ENCODE measurements at regions not wholly inside any gene's neighbourhood (a gene's known extent, or its start where the extent isn't known, plus 50 kb on each side); places are given as distances from the start of the nearest gene placed in this dataset.
"Not testable (repeated sequence)": the region's sequence is repeated elsewhere in the genome, so short reads cannot be mapped to it uniquely, and the experiment has no call there.

DNA sequence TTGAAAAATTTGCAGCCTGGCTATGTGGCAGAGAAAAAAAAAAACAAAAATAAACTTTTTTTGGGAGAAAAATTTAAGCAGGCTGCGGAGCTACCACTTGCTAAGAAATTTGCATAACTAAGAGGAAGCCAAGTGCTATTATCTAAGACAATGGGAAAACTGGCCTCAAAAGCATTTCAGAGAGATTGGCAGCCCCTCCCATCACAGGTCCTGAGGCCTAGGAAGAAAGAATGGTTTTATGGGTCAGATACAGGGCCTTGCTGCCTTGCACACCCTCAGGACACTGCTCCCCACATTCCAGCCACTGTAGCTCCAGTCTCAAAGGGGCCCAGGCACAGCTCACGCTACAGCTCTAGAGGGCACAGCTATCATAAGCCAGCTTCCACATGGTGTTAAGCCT is 777.9 kb downstream of the TENT5A start:
- DNase-seq: no peak

GRCh38 chr6:80969439-80969838 is 783.0 kb downstream of the TENT5A start:
- DNase-seq: no peak

DNA sequence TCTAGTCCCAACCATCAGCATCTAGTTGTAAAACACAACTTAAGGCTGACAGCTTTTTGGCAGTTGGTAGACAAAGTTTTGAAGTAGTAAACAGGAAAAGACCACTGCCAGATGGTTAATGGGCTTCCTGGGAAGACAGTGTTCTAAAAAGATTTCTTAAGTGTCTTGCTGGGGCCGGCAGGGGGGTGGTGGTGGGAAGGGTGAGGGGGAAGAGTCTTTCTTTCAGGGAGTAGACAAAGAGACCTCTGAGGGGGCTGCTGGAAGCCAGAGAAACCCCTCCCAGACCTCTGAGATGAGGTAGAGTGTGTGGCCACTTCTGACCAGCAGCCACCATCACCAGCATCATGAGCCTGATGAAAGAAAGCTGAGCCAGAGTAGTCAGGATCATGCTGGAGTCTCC is 784.9 kb downstream of the TENT5A start:
- no peak for DNase-seq

DNA sequence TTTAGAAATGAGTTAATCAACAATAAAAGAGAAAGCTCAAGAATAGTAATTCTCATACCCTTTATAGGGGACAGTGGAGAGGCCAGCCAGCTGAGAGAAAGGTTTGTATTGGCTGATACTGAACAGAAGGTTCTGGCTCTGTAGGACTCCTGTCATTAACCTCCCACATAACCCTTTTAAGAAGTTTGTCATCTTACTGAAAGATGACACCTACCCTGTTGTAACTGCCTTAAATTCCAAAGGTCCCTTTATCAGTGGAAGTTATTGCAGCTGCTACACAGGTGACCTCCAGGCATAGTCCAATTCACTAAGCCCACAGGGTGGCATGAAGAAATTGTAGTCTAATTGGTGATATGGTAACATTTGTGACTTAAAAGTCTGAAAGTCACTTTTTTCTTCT is 790.1 kb downstream of the TENT5A start:
- no peak for DNase-seq

- no peak for DNase-seq
Measured at GRCh38 chr6:80961166-80961565, 791.3 kb downstream of the TENT5A start.

GRCh38 chr6:80959034-80959433 is 793.4 kb downstream of the TENT5A start:
- no peak for DNase-seq

DNA sequence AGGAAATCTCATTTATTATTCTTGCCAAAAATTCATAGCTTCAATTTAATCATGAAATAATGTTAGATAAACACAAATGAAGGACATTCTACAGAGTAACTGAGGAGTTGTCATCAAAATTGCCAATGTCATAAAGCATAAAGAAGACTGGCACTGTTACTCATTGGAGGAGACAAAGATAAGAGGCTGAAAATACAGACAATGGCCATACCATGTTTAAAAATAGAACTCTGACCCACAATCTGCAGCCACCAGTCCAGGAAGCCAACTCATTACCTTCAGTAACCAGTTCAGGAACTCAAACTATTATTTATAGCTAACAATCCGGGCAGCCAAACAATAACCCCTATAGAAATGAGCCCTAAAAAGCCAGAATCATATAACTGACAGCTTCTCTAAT is 795.6 kb downstream of the TENT5A start:
- DNase-seq: no peak

DNA sequence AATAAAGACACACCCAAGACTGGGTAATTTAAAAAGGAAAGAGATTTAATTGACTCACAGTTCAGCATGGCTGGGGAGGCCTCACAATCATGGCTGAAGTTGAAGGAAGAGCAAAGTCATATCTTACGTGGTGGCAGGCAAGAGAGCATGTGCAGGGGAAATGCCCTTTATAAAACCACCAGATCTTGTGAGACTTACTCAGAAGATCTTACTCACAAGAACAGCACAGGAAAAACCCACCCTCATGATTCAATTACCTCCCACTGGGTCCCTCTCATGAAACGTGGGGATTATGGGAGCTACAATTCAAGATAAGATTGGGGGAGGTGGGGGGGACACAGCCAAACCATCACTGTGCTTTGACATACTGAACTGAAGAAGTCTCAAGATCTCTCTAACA is 800.0 kb downstream of the TENT5A start:
- DNase-seq: not testable (repeated sequence)

DNA sequence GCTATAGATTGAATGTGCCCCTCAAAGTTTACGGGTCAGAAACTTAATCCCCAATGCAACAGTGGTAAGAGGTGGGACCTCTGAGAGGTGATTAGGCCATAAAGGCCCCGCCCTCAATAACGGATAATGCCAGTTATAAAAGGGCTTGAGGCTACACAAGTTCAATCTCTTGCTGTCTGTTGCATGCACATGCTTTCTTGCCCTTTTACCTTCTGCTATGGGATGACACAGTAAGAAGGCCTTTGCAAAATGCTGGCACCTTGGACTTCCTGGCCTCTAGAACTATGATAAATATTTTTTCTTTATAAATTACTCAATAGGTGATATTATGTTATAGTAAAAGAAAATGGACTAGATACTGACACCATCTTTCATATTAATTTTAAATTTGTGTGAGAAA is 806.1 kb downstream of the TENT5A start:
- DNase-seq: no peak

DNA sequence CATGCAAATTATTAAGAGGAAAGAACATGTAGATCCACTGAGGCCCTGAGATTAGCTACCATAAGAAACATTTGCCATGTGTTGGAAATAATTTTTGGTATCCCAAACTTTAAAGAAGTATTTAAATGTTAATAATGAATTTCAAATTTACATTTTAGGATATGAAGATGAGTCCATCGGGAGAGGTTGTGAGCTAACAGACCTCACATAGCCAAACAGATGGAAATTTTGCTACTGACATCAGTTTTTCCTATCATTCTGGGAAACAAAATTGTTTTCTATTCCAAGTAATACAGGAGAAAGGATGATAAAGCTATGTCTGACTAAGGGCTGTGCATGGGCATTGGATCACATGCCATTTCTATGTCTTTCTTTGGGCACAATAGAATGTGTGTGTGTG is 809.6 kb downstream of the TENT5A start:
- DNase-seq: no peak

DNA sequence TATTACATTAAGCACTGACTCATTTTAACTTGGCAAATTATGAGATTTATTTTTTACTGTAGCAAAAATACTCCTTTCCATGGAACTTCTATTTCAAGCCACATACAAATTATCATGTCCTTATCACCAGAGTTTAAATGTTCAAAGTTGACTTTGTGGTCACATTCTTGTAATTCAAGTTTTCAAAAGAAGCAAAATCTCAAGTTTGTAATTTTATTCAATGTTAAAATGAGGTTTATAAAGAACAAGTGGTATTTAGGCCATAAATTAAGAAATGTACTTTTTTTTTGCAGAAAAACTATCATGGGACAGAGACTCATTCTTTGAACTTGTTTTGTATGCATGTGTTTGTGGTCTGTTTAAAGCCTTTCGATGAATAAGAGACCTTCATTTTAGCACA is 811.5 kb downstream of the TENT5A start:
- no peak for DNase-seq

- no peak for DNase-seq
Measured at GRCh38 chr6:80940571-80940970, 811.9 kb downstream of the TENT5A start.

DNA sequence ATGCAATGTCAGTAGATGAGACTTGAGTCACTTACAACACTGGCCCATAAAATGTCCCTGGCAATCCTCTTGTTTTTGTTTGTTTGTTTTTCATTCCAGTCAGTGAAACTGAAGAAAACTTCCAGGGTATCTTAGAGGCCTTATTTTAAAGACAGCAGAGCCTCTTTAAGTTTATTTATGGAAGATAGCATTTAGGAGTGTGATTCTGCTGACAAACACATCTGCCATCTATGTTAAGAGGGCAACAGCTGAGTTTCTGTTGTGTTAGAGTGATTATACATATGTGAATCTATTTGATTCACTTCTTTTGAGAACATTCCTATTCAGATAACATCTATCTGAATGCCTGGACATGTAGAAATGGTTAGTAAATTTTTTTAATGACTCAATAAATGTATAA is 812.6 kb downstream of the TENT5A start:
- no peak for DNase-seq

DNA sequence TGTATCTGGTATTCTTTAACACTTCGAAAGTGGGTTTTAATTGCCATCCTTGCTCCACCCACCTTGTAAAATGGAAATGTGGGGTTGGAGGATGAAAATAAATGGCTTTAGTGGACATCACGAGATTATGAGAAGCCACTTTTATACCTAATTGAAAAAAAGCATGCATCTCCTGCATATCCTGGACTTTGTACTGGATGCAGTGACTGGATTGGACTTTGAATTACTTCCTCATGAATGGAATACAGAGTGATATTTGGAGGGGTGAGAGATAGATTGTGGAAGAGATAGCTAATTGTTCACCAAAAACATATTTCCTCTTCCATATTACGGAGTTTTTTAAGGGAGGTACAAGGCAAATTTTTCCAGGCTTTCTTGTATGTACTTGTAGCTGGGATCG is 813.0 kb downstream of the TENT5A start:
- no peak for DNase-seq

- DNase-seq: peak; percentile 16
Measured at GRCh38 chr6:80938131-80938530, 814.4 kb downstream of the TENT5A start.

- DNase-seq: no peak
Measured at GRCh38 chr6:80932359-80932758, 820.1 kb downstream of the TENT5A start.

- no peak for DNase-seq
Measured at GRCh38 chr6:80930376-80930775, 822.1 kb downstream of the TENT5A start.

- no peak for DNase-seq
Measured at GRCh38 chr6:80923816-80924215, 817.3 kb downstream of the BCKDHB start.

GRCh38 chr6:80922916-80923455 is 816.5 kb downstream of the BCKDHB start:
- DNase-seq: no peak

DNA sequence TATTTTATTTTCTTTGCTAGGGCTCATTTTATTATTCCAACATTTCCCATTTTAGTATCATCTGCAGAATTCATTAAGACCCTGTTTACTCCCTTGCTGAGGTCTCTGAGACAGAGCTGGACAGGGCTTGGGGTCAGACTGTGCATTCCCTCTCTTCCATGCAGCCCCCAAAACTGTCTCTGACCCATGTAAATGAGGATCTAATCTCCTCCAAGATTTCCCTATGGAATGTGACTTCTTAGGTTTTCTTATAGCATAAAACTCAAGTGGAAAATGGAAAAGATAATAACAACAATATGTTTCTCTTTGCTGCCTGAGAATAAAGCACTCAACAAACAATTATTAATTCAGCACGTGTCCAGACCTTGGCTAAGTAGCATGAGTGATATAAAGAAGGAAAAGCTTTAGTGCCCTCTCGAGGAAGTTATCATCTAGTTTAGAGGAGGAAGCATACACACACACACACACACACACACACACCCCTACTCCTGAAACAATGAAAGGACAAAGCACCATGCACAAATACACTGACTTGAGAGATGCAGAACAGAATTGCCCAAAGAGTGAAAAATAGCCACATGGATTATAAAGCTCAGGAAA is 815.5 kb downstream of the BCKDHB start:
- no peak for DNase-seq

GRCh38 chr6:80907831-80908230 is 801.4 kb downstream of the BCKDHB start:
- no peak for DNase-seq

GRCh38 chr6:80903711-80904110 is 797.2 kb downstream of the BCKDHB start:
- no peak for DNase-seq

DNA sequence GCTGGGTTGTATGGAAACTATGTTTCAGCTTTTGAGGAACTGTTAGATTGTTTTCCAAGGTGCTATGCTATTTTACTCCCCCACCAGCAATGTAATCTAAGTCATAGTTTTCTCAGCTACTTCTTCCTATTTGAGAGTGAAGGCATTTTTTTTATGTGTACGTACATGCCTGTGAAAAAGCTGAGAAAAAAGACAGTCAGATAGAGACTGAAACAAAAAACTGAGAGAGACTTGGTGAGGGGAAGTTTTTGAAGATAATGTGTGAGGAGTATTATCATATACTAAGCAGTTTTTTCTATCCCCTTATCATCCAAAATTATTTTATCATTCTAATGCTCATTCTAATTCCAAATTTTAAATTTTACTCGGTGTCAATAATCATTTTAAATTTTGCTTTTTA is 780.0 kb downstream of the BCKDHB start:
- DNase-seq: no peak

DNA sequence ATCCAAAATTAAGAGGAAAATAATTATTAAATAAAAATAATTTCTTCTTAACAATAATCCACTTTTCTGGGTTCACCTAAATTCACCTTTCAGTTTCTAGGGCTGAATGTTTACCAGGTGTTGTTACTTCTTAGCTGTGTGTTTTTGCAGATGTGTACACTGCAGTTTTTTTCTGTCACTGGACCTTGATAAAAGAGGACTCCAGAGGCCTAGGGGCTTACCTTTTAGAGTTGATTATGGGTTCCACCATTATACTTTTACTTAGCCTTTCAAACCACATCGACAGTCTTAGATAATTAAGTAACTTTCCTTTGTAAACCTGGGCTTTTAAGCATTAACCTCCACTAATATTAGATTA is 766.5 kb downstream of the BCKDHB start:
- DNase-seq: no peak

DNA sequence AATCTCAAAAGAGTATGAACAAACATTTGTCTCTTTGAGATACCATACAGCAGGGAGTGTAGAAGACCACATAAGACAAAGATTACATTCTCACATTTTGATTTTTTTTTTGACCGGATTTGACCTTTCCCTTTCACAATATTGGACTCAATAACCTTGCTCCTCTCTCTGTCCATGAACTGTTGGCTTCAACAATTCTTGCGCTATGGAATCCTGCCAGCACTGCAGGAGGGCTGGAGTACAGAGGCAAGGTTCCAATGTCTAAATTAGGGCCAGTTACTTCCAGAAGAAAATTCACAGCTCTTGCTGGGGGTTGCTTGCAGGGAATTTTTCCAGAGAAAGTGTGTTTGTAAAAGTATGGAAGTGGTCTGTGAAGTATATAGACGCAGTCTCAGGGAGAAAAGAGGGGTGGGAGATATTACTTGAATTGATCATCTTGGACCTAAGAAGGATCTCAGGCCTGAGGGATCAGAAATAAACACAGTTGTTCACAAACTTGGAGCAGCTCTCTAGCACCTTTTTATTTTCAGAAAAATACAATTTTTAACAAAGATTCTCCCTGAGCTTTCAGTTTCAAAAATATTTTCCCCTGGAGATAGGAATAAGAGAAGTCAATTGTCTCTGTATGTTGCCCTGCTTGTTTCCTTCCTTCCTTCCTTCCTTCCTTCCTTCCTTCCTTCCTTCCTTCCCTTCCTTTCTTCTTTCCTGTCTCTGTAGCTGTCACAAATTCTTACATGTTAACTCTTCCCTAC is 765.9 kb downstream of the BCKDHB start:
- no peak for DNase-seq

Measured in NCI-H2171 treated with DMSO at 0.1 percent for 48 hours (cell line).